Neuronal stem cell (in vitro differentiated cells): ENCODE measurements at regions not wholly inside any gene's neighbourhood (a gene's known extent, or its start where the extent isn't known, plus 50 kb on each side); places are given as distances from the start of the nearest gene placed in this dataset.

ENCODE experiments used
- DNase-seq: peaks from one replicate; pipeline ENCODE4 v3.0.0-alpha.2; 2013; ENCODE audit warnings: low spot score
- H2AFZ ChIP-seq: one replicate; pipeline ENCODE4 v1.6.1; 2013; ENCODE audit warnings: mild to moderate bottlenecking, low read length, inconsistent platforms
- H2AK5ac ChIP-seq: 2 replicates; pipeline ENCODE4 v1.6.1; 2013; ENCODE audit warnings: low read depth, mild to moderate bottlenecking, inconsistent platforms, low read length, moderate library complexity, mixed read lengths
- H2BK120ac ChIP-seq: 2 replicates; pipeline ENCODE4 v1.6.1; 2013; ENCODE audit warnings: low read depth, mild to moderate bottlenecking, inconsistent platforms, low read length, moderate library complexity, mixed read lengths
- H2BK12ac ChIP-seq: one replicate; pipeline ENCODE4 v1.6.1; 2013; ENCODE audit warnings: low read length, inconsistent platforms
- H2BK15ac ChIP-seq: 2 replicates; pipeline ENCODE4 v1.6.1; 2013; ENCODE audit warnings: mild to moderate bottlenecking, low read length, inconsistent platforms, mixed read lengths
- H2BK5ac ChIP-seq: one replicate; pipeline ENCODE4 v1.6.1; 2013; ENCODE audit warnings: inconsistent platforms, mild to moderate bottlenecking, low read length, moderate library complexity
- H3K14ac ChIP-seq: one replicate; pipeline ENCODE4 v1.6.1; 2013; ENCODE audit warnings: low read length, inconsistent platforms
- H3K18ac ChIP-seq: 2 replicates; pipeline ENCODE4 v1.6.1; 2013; ENCODE audit warnings: low read length, inconsistent platforms
- H3K23ac ChIP-seq: 2 replicates; pipeline ENCODE4 v1.6.1; 2013; ENCODE audit warnings: low read depth, mild to moderate bottlenecking, mixed read lengths, low read length, inconsistent platforms; ENCODE audit not compliant: poor library complexity
- H3K27ac ChIP-seq: replicated peaks from 3 replicates; pipeline ENCODE4 v1.5.1; 2013; ENCODE audit warnings: low read length, inconsistent platforms
- H3K27me3 ChIP-seq, 3 experiments: 2 replicates each; pipeline ENCODE4 v1.6.1; 2013; ENCODE audit warnings: low read length in 3 of 3, mild to moderate bottlenecking in 2 of 3, inconsistent platforms in 1 of 3, low read depth in 1 of 3, mixed read lengths in 1 of 3, moderate library complexity in 1 of 3; ENCODE audit not compliant: control insufficient read depth in 3 of 3, insufficient read depth in 3 of 3
- H3K36me3 ChIP-seq, 2 donors: replicated peaks in 1 of 2; 2 replicates each; pipeline ENCODE4 v1.6.1; 2013; ENCODE audit warnings: low read length in 2 of 2; ENCODE audit not compliant: control insufficient read depth in 2 of 2, insufficient read depth in 2 of 2
- H3K4ac ChIP-seq: 2 replicates; pipeline ENCODE4 v1.6.1; 2013; ENCODE audit warnings: inconsistent platforms, mild to moderate bottlenecking, low read length, moderate library complexity
- H3K4me1 ChIP-seq, 2 donors: 1 replicate in 1 of 2; 2 replicates in 1 of 2; pipeline ENCODE4 v1.6.1; 2013; ENCODE audit warnings: low read length in 2 of 2, low read depth in 1 of 2; ENCODE audit not compliant: control insufficient read depth in 2 of 2, insufficient read depth in 1 of 2
- H3K4me2 ChIP-seq: one replicate; pipeline ENCODE4 v1.6.1; 2013; ENCODE audit warnings: mild to moderate bottlenecking, low read length, inconsistent platforms; ENCODE audit not compliant: insufficient read depth, poor library complexity, severe bottlenecking
- H3K4me3 ChIP-seq, 2 donors: 2 replicates each; pipeline ENCODE4 v1.5.1; 2013; ENCODE audit warnings: low read length in 2 of 2, mild to moderate bottlenecking in 2 of 2, inconsistent platforms in 1 of 2, moderate library complexity in 1 of 2
- H3K79me1 ChIP-seq: one replicate; pipeline ENCODE4 v1.6.1; 2013; ENCODE audit warnings: low read depth, mild to moderate bottlenecking, inconsistent platforms, low read length, moderate library complexity
- H3K9ac ChIP-seq: one replicate; pipeline ENCODE4 v1.6.1; 2013; ENCODE audit warnings: mild to moderate bottlenecking, low read depth, low read length, inconsistent platforms; ENCODE audit not compliant: poor library complexity
- H3K9me3 ChIP-seq, 2 donors: replicated peaks in 1 of 2; 2 replicates each; pipeline versions ENCODE3 to v1.6.1; 2013; ENCODE audit warnings: low read length in 2 of 2, mild to moderate bottlenecking in 2 of 2, inconsistent platforms in 1 of 2, low read depth in 1 of 2, mixed read lengths in 1 of 2, moderate library complexity in 1 of 2; ENCODE audit not compliant: control insufficient read depth in 2 of 2, insufficient read depth in 1 of 2
- H4K8ac ChIP-seq: one replicate; pipeline ENCODE4 v1.6.1; 2013; ENCODE audit warnings: low read depth, mild to moderate bottlenecking, inconsistent platforms, low read length, moderate library complexity
- H4K91ac ChIP-seq: one replicate; pipeline ENCODE4 v1.6.1; 2013; ENCODE audit warnings: low read length, low read depth, mild to moderate bottlenecking, inconsistent platforms; ENCODE audit not compliant: poor library complexity
- WGBS, 2 donors: extraction: QIAGEN DNeasy Blood & Tissue Kit; methylation state at CpG; one replicate each; pipeline ENCODE4 v1.1.7; 2013; ENCODE audit warnings: missing lambda C conversion rate in 2 of 2, mixed read lengths in 1 of 2; ENCODE audit not compliant: insufficient read length in 2 of 2, insufficient replicate concordance in 1 of 2; ENCODE audit errors: extremely low coverage in 2 of 2; 5-methylcytosine and 5-hydroxymethylcytosine counted together

DNA sequence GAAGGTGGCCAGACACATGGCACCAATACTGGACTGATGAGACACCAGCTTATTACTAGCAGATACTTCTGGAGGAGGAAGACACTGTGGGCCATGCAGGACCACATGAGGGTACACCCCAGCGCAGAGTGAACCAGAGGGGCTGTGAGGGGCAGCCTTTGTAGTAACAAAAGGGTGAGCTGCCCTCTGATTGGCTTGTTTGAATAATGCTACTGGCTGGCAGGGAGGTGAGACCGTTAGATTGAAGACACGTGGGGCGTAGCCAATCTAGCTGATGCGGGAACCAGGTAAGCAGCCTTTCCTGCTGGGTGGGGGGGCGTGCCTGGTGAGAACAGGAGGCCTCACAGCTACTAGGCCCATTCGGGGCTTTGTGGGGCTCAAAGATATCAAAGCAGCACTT, 102.8 kb upstream of the SEC14L1 start:
- Histone ChIP-seq H3K27me3 (peaks cover 0 to 26% (median 0%) of the 10 kb centered on the region in 3 experiments), H3K36me3 (no peaks in the 10 kb centered on the region), H3K14ac (no peak overlapping the region), H3K27ac (no peak overlapping the region), H2AFZ (no peak overlapping the region), H3K9ac (no peak overlapping the region), H3K4me1 (peaks cover 4 to 6% of the 10 kb centered on the region in 2 donors), H3K18ac (peak overlapping the region; percentile 33), H3K4me3 (no peak overlapping the region), H2BK120ac (no peak overlapping the region), H3K4ac (no peak overlapping the region), H3K9me3 (peaks cover 0 to 2% of the 10 kb centered on the region in 2 donors), H3K23ac (no peak overlapping the region), H4K8ac (no peak overlapping the region), H2AK5ac (no peak overlapping the region), H2BK5ac (no peak overlapping the region), H2BK12ac (no peak overlapping the region), H4K91ac (no peak overlapping the region), H3K79me1 (no peaks in the 10 kb centered on the region), H2BK15ac (no peak overlapping the region), H3K4me2 (no peak overlapping the region)
- DNase-seq: no peak
- WGBS, 2 donors: no CpG with 5 or more reads among the region's 7 CpGs

DNA sequence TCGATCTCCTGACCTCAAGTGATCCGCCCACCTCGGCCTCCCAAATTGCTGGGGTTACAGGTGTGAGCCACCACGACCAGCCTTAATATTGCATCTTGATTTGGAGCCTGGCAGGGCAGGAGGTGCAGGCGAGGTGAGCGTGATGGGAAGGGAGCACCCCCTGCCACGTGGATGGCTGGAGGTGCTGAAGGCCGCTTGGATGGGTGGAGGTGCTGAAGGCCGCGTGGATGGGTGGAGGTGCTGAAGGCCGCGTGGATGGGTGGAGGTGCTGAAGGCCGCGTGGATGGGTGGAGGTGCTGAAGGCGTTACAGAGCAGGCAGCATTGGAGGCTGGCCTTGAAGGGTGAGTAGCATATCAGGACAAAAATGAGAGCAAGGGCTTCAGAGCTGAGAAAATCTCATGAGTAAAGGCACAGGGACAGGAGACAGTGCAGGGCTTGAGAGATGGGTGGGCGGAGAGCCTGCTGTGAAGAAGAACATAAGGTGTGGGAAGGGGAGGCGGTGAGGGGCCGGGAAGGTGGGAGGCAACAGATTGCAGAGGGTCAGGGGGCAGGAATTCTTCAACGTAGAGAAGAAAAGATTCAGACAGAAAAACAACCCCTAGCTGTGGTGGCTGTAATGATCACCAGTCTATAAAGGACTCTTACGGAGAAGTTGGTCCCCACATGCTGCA, 101.7 kb upstream of the SEC14L1 start:
- no peak for DNase-seq
- H3K4me1 ChIP-seq: peaks cover 4 to 6% of the 10 kb centered on the region in 2 donors
- H3K27me3 ChIP-seq: peaks cover 0 to 22% (median 0%) of the 10 kb centered on the region in 3 experiments
- no peak overlapping the region for H4K91ac ChIP-seq
- no peak overlapping the region for H4K8ac ChIP-seq
- H2BK5ac ChIP-seq: no peak overlapping the region
- no peaks in the 10 kb centered on the region for H3K36me3 ChIP-seq
- peak overlapping the region; percentile 84 for H3K14ac ChIP-seq
- no CpG with 5 or more reads among the region's 20 CpGs for WGBS, 2 donors
- H3K9me3 ChIP-seq: peaks cover 0 to 2% of the 10 kb centered on the region in 2 donors
- peak overlapping the region; percentile 57 for H3K18ac ChIP-seq
- H2AFZ ChIP-seq: no peak overlapping the region
- H2AK5ac ChIP-seq: peak overlapping the region; percentile 26
- H2BK120ac ChIP-seq: no peak overlapping the region
- no peak overlapping the region for H3K9ac ChIP-seq
- H3K27ac ChIP-seq: no peak overlapping the region
- H2BK12ac ChIP-seq: peak overlapping the region; percentile 48
- H3K79me1 ChIP-seq: no peaks in the 10 kb centered on the region
- no peak overlapping the region for H3K4ac ChIP-seq
- peak overlapping the region; percentile 83 for H3K23ac ChIP-seq
- H3K4me3 ChIP-seq: no peak overlapping the region
- H3K4me2 ChIP-seq: no peak overlapping the region
- no peak overlapping the region for H2BK15ac ChIP-seq

DNA sequence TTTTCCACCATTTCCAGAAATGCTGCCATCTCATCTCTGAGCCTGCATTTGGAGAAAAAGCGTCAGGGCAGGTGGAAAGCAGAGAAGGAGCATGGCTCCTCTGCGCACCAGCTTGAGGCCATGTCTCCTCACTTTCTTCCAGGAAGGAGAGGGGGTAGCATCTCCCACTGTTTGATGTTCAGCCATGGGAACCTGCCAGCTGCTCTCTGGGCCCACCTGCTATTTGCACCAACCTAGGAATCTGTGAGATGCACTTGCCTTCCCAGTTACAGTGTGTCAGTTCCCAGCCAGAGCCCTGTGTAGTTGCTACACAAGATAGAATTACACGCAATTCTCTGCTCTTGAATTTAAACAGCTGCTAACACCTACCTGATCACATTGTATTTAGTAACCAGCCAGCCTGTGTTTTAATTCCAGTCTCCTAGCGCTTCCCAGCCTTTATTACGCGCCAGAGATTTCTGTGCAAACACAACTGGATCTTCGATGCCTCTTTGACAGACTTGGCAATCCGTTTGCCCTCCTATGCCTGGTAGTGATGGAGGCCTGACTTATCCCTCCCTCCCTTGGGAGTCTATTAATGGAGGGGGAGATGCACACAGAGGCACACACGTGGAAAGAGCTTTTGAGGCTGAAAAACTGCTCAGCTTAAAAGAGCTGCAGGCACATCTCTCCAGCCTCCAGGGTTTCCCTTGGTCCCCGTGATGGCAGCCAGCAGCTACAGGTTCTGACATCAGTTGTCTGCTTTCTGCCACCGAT, 98.1 kb upstream of the SEC14L1 start:
- no peak for DNase-seq
- peak overlapping the region; percentile 3 for H3K18ac ChIP-seq
- peaks cover 2% of the 10 kb centered on the region in 2 donors for H3K9me3 ChIP-seq
- no peak overlapping the region for H2BK12ac ChIP-seq
- no peak overlapping the region for H2AK5ac ChIP-seq
- H2BK15ac ChIP-seq: no peak overlapping the region
- no peak overlapping the region for H2BK120ac ChIP-seq
- peaks cover 0 to 2% of the 10 kb centered on the region in 2 donors for H3K4me1 ChIP-seq
- H3K23ac ChIP-seq: no peak overlapping the region
- H3K9ac ChIP-seq: no peak overlapping the region
- H2BK5ac ChIP-seq: no peak overlapping the region
- H3K79me1 ChIP-seq: no peaks in the 10 kb centered on the region
- H4K8ac ChIP-seq: no peak overlapping the region
- no peak overlapping the region for H2AFZ ChIP-seq
- H3K4me2 ChIP-seq: no peak overlapping the region
- no peak overlapping the region for H3K4ac ChIP-seq
- H3K27ac ChIP-seq: no peak overlapping the region
- no peak overlapping the region for H4K91ac ChIP-seq
- no CpG with 5 or more reads among the region's 11 CpGs for WGBS, 2 donors
- H3K4me3 ChIP-seq: no peak overlapping the region
- peaks cover 0 to 3% (median 0%) of the 10 kb centered on the region in 3 experiments for H3K27me3 ChIP-seq
- no peaks in the 10 kb centered on the region for H3K36me3 ChIP-seq
- H3K14ac ChIP-seq: no peak overlapping the region

DNA sequence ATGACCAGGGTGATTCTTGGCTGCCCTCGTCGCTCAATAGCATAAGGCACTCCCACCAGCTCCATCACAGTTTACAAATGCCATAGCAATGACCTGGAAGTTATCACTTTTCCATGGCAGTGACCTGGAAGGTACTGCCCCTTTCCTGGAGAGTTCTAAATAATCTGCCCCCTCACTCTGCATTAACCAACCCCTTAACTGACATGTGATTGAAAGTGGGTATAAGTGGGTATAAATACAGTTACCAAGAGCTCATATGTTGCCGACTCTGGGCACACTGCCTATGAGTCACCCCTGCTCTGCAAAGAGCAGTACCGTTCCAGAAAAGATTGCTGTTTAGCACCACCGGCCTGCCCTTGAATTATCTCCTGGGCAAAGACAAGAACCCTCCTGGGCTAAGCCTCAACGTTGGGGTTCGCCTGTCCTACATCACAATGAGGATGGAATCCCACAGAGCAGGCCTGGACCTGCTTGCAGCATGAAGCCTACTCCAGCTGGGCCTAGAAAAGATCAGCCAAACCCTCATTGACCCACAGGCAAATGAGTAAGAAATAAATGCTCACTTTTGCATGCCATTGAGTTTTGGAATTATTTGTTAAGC, 95.2 kb upstream of the SEC14L1 start:
- Histone ChIP-seq H3K9me3 (peaks cover 2% of the 10 kb centered on the region in 2 donors), H2AK5ac (no peak overlapping the region), H3K4me3 (no peak overlapping the region), H3K27me3 (peaks cover 0 to 19% (median 0%) of the 10 kb centered on the region in 3 experiments), H2BK12ac (no peak overlapping the region), H3K79me1 (no peaks in the 10 kb centered on the region), H2BK120ac (no peak overlapping the region), H2BK5ac (no peak overlapping the region), H3K36me3 (no peaks in the 10 kb centered on the region), H3K23ac (no peak overlapping the region), H2BK15ac (no peak overlapping the region), H4K8ac (no peak overlapping the region), H3K14ac (no peak overlapping the region), H3K4me1 (peaks cover 0 to 1% of the 10 kb centered on the region in 2 donors), H2AFZ (no peak overlapping the region), H3K9ac (no peak overlapping the region), H3K4me2 (no peak overlapping the region), H3K27ac (no peak overlapping the region), H3K4ac (no peak overlapping the region), H3K18ac (peak overlapping the region; percentile 62), H4K91ac (no peak overlapping the region)
- no CpG with 5 or more reads among the region's 7 CpGs for WGBS, 2 donors
- DNase-seq: no peak
